A549 (cell line): ENCODE measurements at regions not wholly inside any gene's neighbourhood (a gene's known extent, or its start where the extent isn't known, plus 50 kb on each side); places are given as distances from the start of the nearest gene placed in this dataset.
"Not testable (repeated sequence)": the region's sequence is repeated elsewhere in the genome, so short reads cannot be mapped to it uniquely, and the experiment has no call there.

ENCODE experiments used
- CEBPB ChIP-seq, 2 experiments: fragments of >200 bp in 1 of 2; sonication (Bioruptor Twin) in 1 of 2; formaldehyde crosslinking in 1 of 2; IDR thresholded peaks; 2 replicates each; pipeline ENCODE4 v1.6.1; 2012 to 2016
- CTCF ChIP-seq: fragments of >200 bp; sonication (Bioruptor Twin); formaldehyde crosslinking; IDR thresholded peaks from 3 replicates; pipeline ENCODE4 v1.5.1; 2016
- JUN ChIP-seq, 2 experiments: fragments of >200 bp; sonication (Bioruptor Twin); formaldehyde crosslinking; IDR thresholded peaks; 2 replicates in 1 of 2; 3 replicates in 1 of 2; pipeline ENCODE4 v1.6.1; 2016 to 2017
- JUNB ChIP-seq: fragments of >200 bp; sonication (Bioruptor Twin); formaldehyde crosslinking; IDR thresholded peaks from 2 replicates; pipeline ENCODE4 v1.6.1; 2016
- MYC ChIP-seq: IDR thresholded peaks from 2 replicates; pipeline ENCODE4 v1.6.1; 2012; ENCODE audit warnings: mild to moderate bottlenecking, inconsistent platforms, low read length, improper control_type of control experiment, borderline replicate concordance
- NR3C1 ChIP-seq: fragments of >200 bp; sonication (Bioruptor Twin); formaldehyde crosslinking; IDR thresholded peaks from 3 replicates; pipeline ENCODE4 v1.6.1; 2017
- RAD21 ChIP-seq, 2 experiments: fragments of >200 bp in 1 of 2; sonication (Bioruptor Twin) in 1 of 2; formaldehyde crosslinking in 1 of 2; IDR thresholded peaks in 1 of 2; conservative IDR thresholded peaks in 1 of 2; 2 replicates in 1 of 2; 3 replicates in 1 of 2; pipeline ENCODE4 v1.6.1; 2012 to 2018; ENCODE audit warnings: inconsistent platforms in 1 of 2

- TF ChIP-seq CTCF; JUN (IDR thresholded peaks at IDR 0.05); CEBPB (IDR thresholded peaks at IDR 0.05); NR3C1; JUNB; RAD21 (conservative IDR thresholded peaks at IDR 0.05 in 1 of 2, IDR thresholded peaks at IDR 0.05 in 1 of 2); MYC: not testable (repeated sequence)
Observed at GRCh38 chr9:63762230-63762629, 1522.8 kb downstream of the FOXD4L5 start.
